ENCODE measurements at regions not wholly inside any gene's neighbourhood (a gene's known extent, or its start where the extent isn't known, plus 50 kb on each side); places are given as distances from the start of the nearest gene placed in this dataset.

DNA sequence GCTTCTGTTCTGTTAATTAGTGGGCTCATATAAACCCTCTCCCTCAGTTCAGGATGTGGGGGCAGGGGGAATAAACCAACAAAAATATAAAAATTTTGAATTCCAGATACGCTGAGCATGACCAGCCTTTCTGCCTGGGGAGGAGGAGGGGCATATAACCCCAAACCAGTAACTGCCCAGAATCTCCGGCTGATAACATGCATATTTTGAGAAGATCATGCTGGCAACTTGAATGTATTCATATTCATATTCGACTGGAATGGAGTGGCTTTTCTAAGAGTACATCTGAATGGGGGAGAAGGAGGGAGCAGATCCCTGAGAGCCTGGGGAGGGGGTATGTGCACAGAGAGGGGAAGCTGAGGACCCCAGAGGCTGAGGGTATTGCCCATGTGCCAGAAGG lies 54.5 kb upstream of the LCTL start (continued):
- TF ChIP-seq ZBTB33 (IDR thresholded peaks at IDR 0.05; ENCODE audit: borderline replicate concordance, low read depth) (no peak), JUND (IDR thresholded peaks at IDR 0.05) (no peak), YY1 (IDR thresholded peaks at IDR 0.05; ENCODE audit: low read depth) (no peak)

DNA sequence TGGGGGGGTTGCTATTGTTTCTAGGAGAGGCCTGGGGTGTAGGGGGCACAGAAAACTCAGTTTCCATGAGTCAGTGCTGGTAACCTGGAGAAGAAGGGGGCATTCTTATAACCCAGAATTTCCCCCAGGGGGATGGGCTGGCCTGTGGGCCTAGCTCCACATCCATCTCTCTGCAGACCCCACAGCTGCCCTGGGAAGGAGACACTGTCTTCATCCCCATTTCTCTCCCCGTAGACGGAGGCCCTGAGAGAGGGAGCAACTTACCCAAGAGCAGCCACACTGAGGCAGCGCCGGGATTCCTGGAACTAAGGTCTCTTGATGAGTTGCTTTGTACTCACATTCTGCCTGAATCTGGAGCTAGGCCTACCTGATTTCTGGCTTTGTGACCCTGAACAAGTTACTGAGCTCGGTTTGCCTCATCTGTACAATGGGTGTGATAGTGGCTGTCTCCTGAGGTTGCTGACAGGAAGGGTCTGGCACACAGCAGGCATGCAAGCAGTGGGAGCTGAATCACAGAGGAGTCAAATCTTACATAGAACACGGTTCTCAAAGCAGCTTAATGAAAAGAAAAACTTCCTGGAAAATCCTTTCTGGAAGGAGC lies 55.0 kb upstream of the LCTL start:
- no peak for TF ChIP-seq RAD21 (IDR thresholded peaks at IDR 0.05; ENCODE audit: low read length)
- TF ChIP-seq, protein P1, sequence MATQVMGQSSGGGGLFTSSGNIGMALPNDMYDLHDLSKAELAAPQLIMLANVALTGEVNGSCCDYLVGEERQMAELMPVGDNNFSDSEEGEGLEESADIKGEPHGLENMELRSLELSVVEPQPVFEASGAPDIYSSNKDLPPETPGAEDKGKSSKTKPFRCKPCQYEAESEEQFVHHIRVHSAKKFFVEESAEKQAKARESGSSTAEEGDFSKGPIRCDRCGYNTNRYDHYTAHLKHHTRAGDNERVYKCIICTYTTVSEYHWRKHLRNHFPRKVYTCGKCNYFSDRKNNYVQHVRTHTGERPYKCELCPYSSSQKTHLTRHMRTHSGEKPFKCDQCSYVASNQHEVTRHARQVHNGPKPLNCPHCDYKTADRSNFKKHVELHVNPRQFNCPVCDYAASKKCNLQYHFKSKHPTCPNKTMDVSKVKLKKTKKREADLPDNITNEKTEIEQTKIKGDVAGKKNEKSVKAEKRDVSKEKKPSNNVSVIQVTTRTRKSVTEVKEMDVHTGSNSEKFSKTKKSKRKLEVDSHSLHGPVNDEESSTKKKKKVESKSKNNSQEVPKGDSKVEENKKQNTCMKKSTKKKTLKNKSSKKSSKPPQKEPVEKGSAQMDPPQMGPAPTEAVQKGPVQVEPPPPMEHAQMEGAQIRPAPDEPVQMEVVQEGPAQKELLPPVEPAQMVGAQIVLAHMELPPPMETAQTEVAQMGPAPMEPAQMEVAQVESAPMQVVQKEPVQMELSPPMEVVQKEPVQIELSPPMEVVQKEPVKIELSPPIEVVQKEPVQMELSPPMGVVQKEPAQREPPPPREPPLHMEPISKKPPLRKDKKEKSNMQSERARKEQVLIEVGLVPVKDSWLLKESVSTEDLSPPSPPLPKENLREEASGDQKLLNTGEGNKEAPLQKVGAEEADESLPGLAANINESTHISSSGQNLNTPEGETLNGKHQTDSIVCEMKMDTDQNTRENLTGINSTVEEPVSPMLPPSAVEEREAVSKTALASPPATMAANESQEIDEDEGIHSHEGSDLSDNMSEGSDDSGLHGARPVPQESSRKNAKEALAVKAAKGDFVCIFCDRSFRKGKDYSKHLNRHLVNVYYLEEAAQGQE (IDR thresholded peaks at IDR 0.05; ENCODE audit: low read depth, low read length): no peak
- TF ChIP-seq, protein P2, sequence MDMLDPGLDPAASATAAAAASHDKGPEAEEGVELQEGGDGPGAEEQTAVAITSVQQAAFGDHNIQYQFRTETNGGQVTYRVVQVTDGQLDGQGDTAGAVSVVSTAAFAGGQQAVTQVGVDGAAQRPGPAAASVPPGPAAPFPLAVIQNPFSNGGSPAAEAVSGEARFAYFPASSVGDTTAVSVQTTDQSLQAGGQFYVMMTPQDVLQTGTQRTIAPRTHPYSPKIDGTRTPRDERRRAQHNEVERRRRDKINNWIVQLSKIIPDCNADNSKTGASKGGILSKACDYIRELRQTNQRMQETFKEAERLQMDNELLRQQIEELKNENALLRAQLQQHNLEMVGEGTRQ (IDR thresholded peaks at IDR 0.05; ENCODE audit: borderline replicate concordance, low read depth, low read length): no peak
- TF ChIP-seq EZH2phosphoT487 (IDR thresholded peaks at IDR 0.05; ENCODE audit: borderline replicate concordance, low read depth): no peak
- no peak for TF ChIP-seq RCOR1 (IDR thresholded peaks at IDR 0.05; ENCODE audit: low read length)
- TF ChIP-seq FOSL2 (IDR thresholded peaks at IDR 0.05; ENCODE audit: borderline replicate concordance, low read depth): no peak
- TF ChIP-seq FOXM1 (IDR thresholded peaks at IDR 0.05; ENCODE audit: low read depth): no peak
- TF ChIP-seq MAX (IDR thresholded peaks at IDR 0.05; ENCODE audit: low read depth): no peak
- no peak overlapping the region for H2AFZ ChIP-seq (ENCODE audit: low read depth)
- ChIA-PET CTCF (interaction anchor here (0.7 to 12.4 kb wide), 11 partner anchors 8 to 232 kb away, joined by 3 to 172 read pairs (median 5); partner anchors contain the start of gene SMAD6), POLR2A (no interaction called here)
- WGBS (ENCODE audit: low lambda C conversion rate): 89% methylated on average over 5 of the region's 6 CpGs
- peaks cover 7% of the 10 kb centered on the region for H3F3A ChIP-seq (replicated peaks; ENCODE audit: insufficient read depth)
- H3K4me2 ChIP-seq: no peak overlapping the region
- H3K79me2 ChIP-seq (ENCODE audit: insufficient read depth): no peaks in the 10 kb centered on the region
- H3K9ac ChIP-seq: no peak overlapping the region
- no peaks in the 10 kb centered on the region for H3K9me2 ChIP-seq
- H3K4me3 ChIP-seq (ENCODE audit: low read depth in 2 of 2, low read length in 1 of 2): no peak overlapping the region
- peaks cover 5 to 7% of the 10 kb centered on the region in 2 experiments; a peak in 2 of 4 replicates for H3K4me1 ChIP-seq (ENCODE audit: control insufficient read depth in 1 of 2, insufficient read depth in 2 of 2, low read depth in 1 of 2, low read length in 1 of 2)
- H3K27ac ChIP-seq (ENCODE audit: low read depth in 2 of 2, low read length in 1 of 2): no peak overlapping the region
- H3K27me3 ChIP-seq (ENCODE audit: insufficient read depth): no peaks in the 10 kb centered on the region
- H4K20me1 ChIP-seq (ENCODE audit: insufficient read depth): no peaks in the 10 kb centered on the region
- H3K36me3 ChIP-seq (replicated peaks in 1 of 2; ENCODE audit: control insufficient read depth in 1 of 2, insufficient read depth in 2 of 2, low read length in 1 of 2): no peaks in the 10 kb centered on the region
- DNase-seq: no peak
- H3K9me3 ChIP-seq: no peaks in the 10 kb centered on the region

Measured in SK-N-SH (cell line).